22Rv1 (cell line): ENCODE measurements at regions not wholly inside any gene's neighbourhood (a gene's known extent, or its start where the extent isn't known, plus 50 kb on each side); places are given as distances from the start of the nearest gene placed in this dataset.

Experiments used
- ZFX ChIP-seq: fragments of 450-650 bp; IDR thresholded peaks from 2 replicates; pipeline ENCODE4 v1.6.1; 2017; ENCODE audit warnings: antibody characterized with exemption, borderline replicate concordance
- TF ChIP-seq, protein P1 (sequence below): fragments of 450-650 bp; IDR thresholded peaks from 2 replicates; pipeline ENCODE4 v1.5.1; 2017; ENCODE audit warnings: mild to moderate bottlenecking

DNA sequence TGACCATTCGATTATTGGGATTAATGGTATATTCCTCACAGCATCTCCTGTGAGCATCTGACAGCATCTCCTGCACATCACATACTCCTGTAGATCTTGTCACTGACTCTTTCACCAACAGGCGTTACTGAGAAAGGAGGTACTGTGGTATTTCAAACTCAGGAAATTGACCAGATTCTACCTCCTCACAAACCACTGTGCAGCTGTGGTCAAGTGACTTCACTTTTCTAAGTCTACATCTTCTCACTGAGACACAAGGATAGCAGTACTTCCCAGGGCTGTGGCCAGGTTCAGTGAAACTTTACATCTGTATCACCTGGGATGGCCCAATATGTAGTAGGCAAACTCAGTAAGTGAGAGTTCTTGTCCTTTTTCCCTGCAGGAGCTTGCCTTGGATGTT lies 332.3 kb upstream of the ADAMTSL1 start:
- TF ChIP-seq, protein P1, sequence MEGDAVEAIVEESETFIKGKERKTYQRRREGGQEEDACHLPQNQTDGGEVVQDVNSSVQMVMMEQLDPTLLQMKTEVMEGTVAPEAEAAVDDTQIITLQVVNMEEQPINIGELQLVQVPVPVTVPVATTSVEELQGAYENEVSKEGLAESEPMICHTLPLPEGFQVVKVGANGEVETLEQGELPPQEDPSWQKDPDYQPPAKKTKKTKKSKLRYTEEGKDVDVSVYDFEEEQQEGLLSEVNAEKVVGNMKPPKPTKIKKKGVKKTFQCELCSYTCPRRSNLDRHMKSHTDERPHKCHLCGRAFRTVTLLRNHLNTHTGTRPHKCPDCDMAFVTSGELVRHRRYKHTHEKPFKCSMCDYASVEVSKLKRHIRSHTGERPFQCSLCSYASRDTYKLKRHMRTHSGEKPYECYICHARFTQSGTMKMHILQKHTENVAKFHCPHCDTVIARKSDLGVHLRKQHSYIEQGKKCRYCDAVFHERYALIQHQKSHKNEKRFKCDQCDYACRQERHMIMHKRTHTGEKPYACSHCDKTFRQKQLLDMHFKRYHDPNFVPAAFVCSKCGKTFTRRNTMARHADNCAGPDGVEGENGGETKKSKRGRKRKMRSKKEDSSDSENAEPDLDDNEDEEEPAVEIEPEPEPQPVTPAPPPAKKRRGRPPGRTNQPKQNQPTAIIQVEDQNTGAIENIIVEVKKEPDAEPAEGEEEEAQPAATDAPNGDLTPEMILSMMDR: no peak
- TF ChIP-seq ZFX: no peak
